GM12875 (cell line): ENCODE measurements at regions not wholly inside any gene's neighbourhood (a gene's known extent, or its start where the extent isn't known, plus 50 kb on each side); places are given as distances from the start of the nearest gene placed in this dataset.
"Not testable (repeated sequence)": the region's sequence is repeated elsewhere in the genome, so short reads cannot be mapped to it uniquely, and the experiment has no call there.

Experiments used
- H3K4me3 ChIP-seq: one replicate; pipeline ENCODE4 v1.5.1; 2011; ENCODE audit warnings: low read depth, low read length, control low read depth
- CTCF ChIP-seq: IDR thresholded peaks from 2 replicates; pipeline ENCODE4 v1.5.1; 2011; ENCODE audit warnings: low read depth, mild to moderate bottlenecking, control low read depth, inconsistent platforms, low read length, moderate library complexity, borderline replicate concordance; ENCODE audit not compliant: insufficient read depth

- no peak for TF ChIP-seq CTCF
- no peak overlapping the region for H3K4me3 ChIP-seq
Observed at GRCh38 chr4:128635955-128636560, 173.4 kb upstream of the JADE1 start.

DNA sequence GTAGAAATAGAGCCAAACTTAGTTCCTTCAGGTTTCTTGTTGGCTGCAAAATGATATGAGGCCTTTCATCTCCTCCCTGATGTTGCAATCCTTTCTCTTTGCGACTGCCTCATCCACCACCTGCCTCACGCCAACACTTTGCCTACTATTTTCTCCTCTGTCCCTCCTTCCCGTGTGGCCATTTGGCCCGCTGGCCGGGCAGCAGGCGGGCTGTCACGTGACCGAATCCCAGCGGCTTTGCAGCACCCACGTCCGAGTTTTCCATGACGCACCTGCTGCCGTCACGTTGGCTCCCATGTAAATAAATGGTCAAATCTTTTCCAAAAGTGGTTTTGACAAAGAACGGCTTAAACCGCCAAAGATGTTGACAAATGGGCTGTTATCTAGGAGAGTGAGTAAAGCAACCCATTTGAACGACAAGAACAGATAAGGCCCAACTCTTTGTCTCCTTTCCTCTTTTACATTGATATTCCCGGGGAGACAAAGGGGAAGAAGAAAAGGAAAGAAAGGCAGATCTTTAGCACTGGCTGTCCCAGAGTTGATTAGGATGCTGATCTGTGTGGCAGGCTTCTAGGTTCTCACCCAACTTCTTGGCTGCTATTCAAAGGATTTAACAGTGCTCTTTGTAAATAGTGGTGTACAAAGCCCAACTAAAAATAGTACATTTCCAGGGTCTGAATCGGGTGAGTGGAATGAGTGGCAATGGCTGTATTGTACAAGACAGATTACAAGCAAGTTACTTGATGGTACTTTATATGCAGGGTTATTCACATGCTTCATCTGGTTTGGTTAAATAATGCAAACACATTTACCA, 174.2 kb upstream of the JADE1 start:
- TF ChIP-seq CTCF = no peak

DNA sequence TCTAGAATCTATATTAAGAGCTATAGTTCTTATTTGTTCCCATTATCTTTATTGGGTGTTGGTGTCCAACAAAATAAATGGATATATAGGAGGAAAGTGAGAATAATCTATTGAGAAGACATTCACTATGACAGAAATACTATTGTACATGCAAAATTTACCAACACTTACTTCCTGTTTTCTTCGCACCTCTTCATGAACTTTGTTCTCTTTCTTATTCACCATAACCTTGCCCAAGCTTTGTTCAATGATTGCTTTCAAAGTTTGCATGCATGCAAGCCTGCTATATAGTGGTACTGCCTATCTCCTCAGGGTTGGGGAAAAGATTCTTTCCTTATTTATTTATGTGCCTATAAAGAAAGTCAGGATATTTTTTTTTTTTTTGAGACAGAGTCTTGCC, 176.4 kb upstream of the JADE1 start:
- no peak for TF ChIP-seq CTCF
- no peak overlapping the region for H3K4me3 ChIP-seq

More for the DNA sequence above, 174.2 kb upstream of the JADE1 start:
- H3K4me3 ChIP-seq = no peak overlapping the region

- no peak for TF ChIP-seq CTCF
- no peak overlapping the region for H3K4me3 ChIP-seq
Observed at GRCh38 chr4:128630871-128631270, 178.6 kb upstream of the JADE1 start.

DNA sequence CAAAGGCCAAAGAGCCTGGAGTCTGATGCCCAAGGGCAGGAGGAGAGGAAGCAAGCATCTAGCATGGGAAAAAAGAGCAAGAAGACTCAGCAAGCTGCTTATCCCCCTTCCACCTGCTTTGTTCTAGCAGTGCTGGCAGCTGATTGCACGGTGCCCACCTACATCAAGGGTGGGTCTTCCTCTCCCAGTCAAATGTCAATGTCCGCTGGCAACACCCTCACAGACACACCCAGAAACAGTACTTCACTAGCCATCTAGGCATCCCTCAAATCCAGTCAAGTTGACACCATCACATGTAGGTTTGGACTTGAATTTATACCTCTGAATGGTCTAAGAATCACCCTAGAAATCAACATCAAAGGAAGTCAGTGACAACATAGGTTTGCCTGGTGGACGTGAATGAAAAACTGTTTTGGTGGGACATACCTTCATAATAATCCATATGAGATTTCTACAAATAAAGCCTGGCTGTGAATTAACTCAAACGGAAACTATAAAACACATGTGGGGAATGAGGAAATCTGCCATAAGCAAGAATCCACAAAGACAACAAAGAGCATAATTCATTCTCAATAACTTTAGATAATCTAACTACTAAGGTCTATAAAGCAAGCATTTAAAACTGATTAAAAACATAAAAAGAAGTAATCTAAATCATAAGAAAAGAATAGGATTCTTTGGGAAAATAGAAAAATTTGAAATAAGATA, 185.8 kb upstream of the JADE1 start:
- no peak overlapping the region for H3K4me3 ChIP-seq
- TF ChIP-seq CTCF = no peak

- H3K4me3 ChIP-seq = not testable (repeated sequence)
Observed at GRCh38 chr4:128620279-128620965, 189.1 kb upstream of the JADE1 start.

DNA sequence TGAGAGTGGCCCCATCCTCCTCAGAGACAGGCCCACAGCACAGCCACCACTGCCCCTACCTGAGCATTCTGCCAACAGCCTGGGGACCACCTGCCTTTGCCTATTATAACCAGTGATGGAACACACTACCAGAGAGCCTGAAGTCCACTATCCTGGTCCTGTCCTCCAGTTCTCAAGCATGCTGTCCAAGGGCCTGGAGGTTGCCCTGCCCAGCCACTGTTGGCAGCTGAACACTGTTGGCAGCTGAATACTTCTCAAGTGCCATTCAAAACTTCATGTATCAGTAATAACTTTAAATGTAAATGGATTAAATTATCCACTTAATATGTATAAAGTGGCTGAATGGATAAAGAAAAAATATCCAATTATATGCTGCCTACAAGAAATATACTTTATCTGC, 194.3 kb upstream of the JADE1 start:
- H3K4me3 ChIP-seq = no peak overlapping the region
- TF ChIP-seq CTCF = no peak
